Stimulated activated CD4-positive, alpha-beta T cell treated with anti-CD3 and anti-CD28 coated beads, Interleukin-15, amount 100 ng/mL, for 48 hours (primary cell): ENCODE measurements at regions not wholly inside any gene's neighbourhood (a gene's known extent, or its start where the extent isn't known, plus 50 kb on each side); places are given as distances from the start of the nearest gene placed in this dataset.
"Not testable (repeated sequence)": the region's sequence is repeated elsewhere in the genome, so short reads cannot be mapped to it uniquely, and the experiment has no call there.

Source experiments
- DNase-seq, 2 donors: peaks; one replicate each; pipeline ENCODE4 v3.0.0-alpha.2; 2020; ENCODE audit warnings: low read depth in 2 of 2

DNA sequence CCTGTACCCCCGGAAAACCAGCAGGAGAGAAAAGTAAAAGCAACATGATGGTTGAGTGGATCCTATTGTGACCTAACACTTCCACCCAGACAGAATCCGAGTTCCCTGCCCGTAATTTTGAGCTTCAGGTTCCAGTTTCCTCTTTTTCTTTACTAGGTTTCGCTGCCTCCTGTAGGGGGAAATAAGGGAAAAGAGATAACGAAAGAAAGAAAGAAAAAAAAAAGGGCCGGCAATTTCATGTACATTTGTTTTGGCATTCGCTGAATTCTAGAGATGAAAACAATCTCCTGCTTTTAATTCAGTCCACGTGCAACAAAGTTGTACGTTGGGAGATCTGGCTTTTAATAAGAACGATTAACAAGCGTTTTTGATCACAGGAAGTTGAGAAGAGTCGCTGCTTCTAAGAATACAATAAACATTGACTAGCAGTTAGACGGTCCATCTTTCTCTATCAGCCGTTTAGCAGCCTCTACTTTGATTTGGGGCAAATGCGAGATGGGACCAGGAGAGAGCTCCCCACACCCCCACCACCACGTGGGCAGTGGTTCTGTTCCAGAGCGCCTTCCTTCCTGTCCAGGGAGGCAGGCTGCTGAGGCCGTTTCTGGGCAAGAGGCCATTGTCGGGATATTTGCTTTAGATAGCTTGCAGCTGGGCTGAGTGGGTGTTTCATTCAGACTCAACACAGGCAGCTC, 155.9 kb upstream of the RUNX1 start:
- no peak for DNase-seq

- no peak for DNase-seq
Measured at GRCh38 chr21:35204125-35204524, 155.0 kb upstream of the RUNX1 start.

GRCh38 chr21:35203093-35203977, 154.2 kb upstream of the RUNX1 start:
- DNase-seq: no peak

- no peak for DNase-seq
Measured at GRCh38 chr21:35202431-35202830, 153.3 kb upstream of the RUNX1 start.

- no peak for DNase-seq
Measured at GRCh38 chr21:35201799-35202198, 152.7 kb upstream of the RUNX1 start.

- no peak for DNase-seq
Measured at GRCh38 chr21:35201288-35201687, 152.2 kb upstream of the RUNX1 start.

DNA sequence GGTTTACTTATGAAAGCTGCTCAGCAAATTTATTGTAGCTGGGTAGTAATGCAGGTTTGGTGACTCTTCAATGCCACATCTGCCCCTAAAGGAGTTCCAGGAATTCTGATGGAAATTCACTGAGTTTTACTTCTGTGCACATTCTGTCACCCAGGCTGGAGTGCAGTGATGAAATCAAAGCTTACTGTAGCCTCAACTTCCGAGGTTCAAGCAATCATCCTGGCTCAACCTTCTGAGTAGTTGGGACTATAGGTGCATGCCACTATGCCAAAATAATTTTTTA, 150.6 kb upstream of the RUNX1 start:
- DNase-seq: no peak

DNA sequence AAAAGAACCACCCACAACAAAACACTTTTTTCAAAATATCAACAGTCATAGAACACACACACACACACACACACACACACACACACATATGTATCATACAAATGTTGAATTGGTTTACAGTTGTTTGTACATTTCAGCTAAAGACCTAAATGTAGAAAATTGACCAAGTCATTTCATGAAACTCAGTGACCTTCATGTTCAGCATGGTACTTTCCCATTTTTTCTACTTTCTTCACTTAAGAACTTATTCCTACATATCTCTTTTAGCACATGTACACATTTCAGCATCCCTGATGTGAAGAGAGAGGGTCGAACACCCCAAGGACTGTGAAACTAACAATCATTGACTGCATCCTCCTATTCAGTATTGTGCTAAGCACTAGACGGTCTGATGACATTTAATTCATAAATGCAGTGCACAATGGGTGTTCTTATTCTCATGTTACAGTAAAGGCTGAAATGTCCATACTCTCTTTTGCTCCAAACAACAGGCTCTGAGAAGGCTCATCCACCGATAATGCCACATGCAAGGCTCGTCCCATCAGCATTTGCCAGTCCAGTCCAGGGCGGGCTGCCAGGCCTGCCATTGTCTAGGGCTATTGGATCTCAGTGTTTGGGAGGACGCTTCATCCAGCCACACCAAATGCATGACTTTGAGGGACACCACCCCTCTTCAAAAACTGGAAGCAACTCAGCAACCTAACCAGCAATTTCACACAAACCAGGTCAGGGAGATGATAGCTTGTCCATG, 150.1 kb upstream of the RUNX1 start:
- no peak for DNase-seq

DNA sequence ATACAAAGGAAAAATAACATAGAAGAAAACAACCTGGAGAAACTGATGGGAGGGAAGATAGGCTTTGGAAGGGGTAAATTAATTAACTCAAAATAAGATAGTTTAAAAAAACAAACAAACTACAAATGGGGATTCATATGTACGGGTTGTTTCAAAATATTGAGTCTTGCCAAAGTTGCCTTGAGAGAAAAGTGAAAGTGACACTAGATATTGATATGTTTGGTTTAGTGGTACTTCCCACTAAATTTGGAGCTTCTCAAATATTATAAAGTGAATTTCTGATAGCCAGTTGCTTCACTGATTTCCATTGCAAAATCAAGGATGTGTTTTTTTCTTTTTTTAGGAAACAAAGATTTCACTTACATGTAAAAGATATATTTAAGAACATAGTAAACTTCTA, 149.5 kb upstream of the RUNX1 start:
- DNase-seq: no peak

DNA sequence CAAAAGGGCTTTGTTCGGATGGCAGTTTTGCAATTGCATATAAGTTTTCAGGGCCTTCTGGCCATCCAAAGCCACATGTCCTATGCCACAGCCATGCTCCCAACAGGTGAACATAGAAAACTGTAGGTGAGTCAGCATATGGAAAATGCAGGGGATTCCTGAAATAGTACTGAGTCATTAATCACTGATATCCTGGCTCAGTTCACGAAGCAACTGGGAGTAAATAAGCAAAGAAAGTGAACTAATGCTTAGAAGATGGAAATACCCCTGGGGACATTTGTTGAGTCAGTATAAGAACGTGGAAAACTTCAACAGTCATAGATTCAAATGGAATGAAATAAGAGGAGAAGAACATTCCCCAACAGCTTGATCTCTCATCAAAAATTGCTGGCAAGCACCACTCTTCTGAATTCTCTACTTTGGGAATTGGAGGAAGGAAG, 148.9 kb upstream of the RUNX1 start:
- DNase-seq: no peak

- no peak for DNase-seq
Measured at GRCh38 chr21:35197191-35197590, 148.1 kb upstream of the RUNX1 start.

DNA sequence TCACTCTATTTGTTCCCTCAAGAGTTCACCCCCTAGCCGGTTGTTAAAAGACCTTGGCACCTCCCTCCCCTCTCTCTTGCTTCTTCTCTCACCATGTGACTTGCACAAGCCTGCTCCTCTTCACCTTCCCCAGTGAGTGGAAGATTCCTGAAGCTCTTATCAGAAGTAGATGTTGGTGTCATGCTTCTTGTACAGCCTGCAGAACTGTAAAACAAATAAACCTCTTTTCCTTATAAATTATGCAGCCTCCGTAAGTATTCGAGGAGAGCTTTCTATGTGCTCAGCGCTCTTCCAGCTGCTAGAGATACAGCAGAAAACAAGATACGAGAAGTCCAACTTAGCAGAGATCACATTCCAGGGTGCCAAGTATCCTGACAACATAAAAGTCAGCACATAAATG, 147.0 kb upstream of the RUNX1 start:
- DNase-seq: no peak

- DNase-seq: no peak
Measured at GRCh38 chr21:35195232-35195631, 146.1 kb upstream of the RUNX1 start.

DNA sequence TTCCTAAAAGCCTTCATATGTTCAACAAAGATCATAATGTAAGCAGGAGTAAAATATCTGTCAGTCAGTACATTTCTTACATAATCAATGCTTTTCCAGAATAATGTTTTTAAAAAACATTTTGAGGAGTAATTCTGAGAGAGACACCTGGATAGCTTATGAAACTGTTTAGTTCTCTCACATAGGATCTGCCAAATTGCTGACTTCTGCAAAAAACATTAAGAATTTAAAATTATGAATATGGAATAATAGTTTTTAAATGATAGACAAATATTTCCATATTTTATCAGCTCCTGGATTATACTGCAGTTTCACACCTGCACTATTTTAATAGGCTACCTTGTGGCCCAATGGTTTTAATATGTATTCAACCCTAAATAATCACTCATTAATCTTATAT, 142.7 kb upstream of the RUNX1 start:
- DNase-seq: no peak

DNA sequence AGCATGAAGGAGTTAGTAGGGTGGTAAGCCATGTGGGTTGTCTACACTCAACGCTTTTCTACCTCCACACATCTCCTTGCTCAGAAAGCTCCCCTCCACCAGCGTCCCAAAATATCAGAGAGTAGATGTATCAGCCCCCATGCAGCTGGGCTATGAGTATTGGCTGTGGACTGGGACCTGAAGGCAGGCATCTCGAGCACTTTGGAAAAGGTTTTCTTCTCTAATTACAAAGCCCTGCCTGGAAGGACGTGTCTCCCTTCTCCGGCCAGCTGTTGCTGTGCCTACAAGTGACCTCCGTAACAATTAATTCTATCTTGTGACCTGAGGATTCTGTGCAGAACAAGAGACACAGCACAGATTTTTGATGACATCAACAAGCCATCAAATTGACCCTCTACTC, 142.0 kb upstream of the RUNX1 start:
- DNase-seq: no peak

GRCh38 chr21:35190201-35190701, 141.1 kb upstream of the RUNX1 start:
- no peak for DNase-seq

GRCh38 chr21:35189077-35189863, 140.2 kb upstream of the RUNX1 start:
- no peak for DNase-seq

DNA sequence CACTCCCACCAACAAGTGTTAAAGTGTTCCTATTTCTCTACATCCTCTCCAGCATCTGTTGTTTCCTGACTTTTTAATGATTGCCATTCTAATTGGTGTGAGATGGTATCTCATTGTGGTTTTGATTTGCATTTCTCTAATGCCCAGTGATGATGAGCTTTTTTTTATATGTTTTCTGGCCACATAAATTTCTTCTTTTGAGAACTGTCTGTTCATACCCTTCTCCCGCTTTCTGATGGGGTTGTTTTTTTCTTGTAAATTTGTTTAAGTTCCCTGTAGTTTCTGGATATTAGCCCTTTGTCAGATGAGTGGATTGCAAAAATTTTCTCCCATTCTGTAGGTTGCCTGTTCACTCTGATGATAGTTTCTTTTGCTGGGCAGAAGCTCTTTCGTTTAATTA, 134.3 kb upstream of the RUNX1 start:
- not testable (repeated sequence) for DNase-seq

DNA sequence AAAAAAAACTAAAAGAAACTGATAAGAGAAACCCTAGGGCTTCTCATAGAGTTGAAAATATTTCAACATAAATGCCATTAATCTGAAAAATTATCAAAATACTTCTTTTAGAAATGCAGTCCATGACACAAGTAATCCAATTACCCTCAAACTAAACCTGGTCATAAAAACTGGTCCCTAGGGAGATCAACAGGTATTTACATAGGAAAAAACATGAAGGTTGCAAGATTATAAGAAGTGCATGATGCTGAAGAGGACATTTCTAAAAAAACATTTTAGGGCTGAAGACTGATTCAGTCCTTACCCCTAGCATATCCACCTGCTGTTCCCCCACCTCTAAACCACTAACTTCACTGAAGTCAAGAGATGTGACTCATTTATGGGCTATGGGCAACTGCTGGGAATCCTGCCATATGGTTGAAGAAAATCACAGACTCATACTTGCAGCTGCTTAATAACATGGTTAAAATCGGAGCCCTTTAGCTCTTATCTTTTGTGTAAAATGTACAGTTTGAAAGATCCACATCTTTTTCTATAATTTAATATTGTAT, 131.0 kb upstream of the RUNX1 start:
- DNase-seq: no peak

DNA sequence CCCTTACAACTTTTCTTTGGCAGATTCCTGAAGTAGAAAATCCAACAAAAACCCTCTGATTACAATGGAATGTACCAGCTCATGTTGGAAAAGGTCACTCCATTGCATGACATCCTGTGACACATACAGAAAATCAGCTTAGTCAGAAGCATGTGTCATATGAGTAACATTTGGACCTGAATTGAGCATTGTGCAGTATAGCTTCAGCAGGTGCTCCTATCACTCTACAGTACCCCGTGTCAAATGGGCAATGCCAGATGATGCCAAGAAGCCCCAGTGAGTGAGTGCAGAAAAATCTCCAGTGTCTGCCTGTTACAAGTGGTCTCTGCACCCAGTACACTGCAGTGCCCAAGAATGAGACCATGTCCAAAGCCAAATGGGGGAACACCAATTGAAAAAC, 129.7 kb upstream of the RUNX1 start:
- no peak for DNase-seq

- DNase-seq: no peak
Measured at GRCh38 chr21:35178098-35178497, 129.0 kb upstream of the RUNX1 start.
